GM12878 (cell line): ENCODE measurements at regions not wholly inside any gene's neighbourhood (a gene's known extent, or its start where the extent isn't known, plus 50 kb on each side); places are given as distances from the start of the nearest gene placed in this dataset.

Source experiments
- ATF7 ChIP-seq: fragments of 450-650 bp; IDR thresholded peaks from 2 replicates; pipeline ENCODE4 v1.6.1; 2016; ENCODE audit warnings: low read depth, mild to moderate bottlenecking
- CBX5 ChIP-seq: sonication (generic); IDR thresholded peaks from 2 replicates; pipeline ENCODE4 v1.6.1; 2016; ENCODE audit warnings: low read depth, moderate library complexity, mild to moderate bottlenecking, inconsistent platforms
- E4F1 ChIP-seq: fragments of 450-650 bp; IDR thresholded peaks from 2 replicates; pipeline ENCODE4 v1.6.1; 2018; ENCODE audit warnings: borderline replicate concordance, mild to moderate bottlenecking; ENCODE audit not compliant: partially characterized antibody
- ETV6 ChIP-seq, 2 experiments: fragments of 450-650 bp in 1 of 2; IDR thresholded peaks in 1 of 2; conservative IDR thresholded peaks in 1 of 2; 2 replicates each; pipeline ENCODE4 v1.6.1; 2014; ENCODE audit warnings: antibody characterized with exemption in 1 of 2, borderline replicate concordance in 1 of 2, low read depth in 1 of 2, mild to moderate bottlenecking in 1 of 2, moderate library complexity in 1 of 2
- IKZF1 ChIP-seq: fragments of 450-650 bp; conservative IDR thresholded peaks from 2 replicates; pipeline ENCODE4 v1.6.1; 2017; ENCODE audit warnings: antibody characterized with exemption, mild to moderate bottlenecking
- JUNB ChIP-seq: IDR thresholded peaks from 2 replicates; pipeline ENCODE4 v1.6.1; 2016; ENCODE audit warnings: antibody characterized with exemption, mild to moderate bottlenecking
- MEF2B ChIP-seq: fragments of 450-650 bp; IDR thresholded peaks from 2 replicates; pipeline ENCODE4 v1.6.1; 2018; ENCODE audit warnings: mild to moderate bottlenecking, moderate library complexity; ENCODE audit not compliant: partially characterized antibody, poor library complexity, severe bottlenecking
- MTA3 ChIP-seq: IDR thresholded peaks from 2 replicates; pipeline ENCODE4 v1.6.1; 2012; ENCODE audit warnings: low read length, inconsistent platforms, borderline replicate concordance
- NR2C2 ChIP-seq: IDR thresholded peaks from 2 replicates; pipeline ENCODE4 v1.6.1; 2011; ENCODE audit warnings: borderline replicate concordance, low read depth; ENCODE audit not compliant: control insufficient read depth, insufficient read length
- POU2F2 ChIP-seq: IDR thresholded peaks from 3 replicates; pipeline ENCODE4 v1.6.1; 2011; ENCODE audit warnings: low read depth, mild to moderate bottlenecking, low read length, borderline replicate concordance
- ZNF622 ChIP-seq: fragments of 450-650 bp; IDR thresholded peaks from 2 replicates; pipeline ENCODE4 v1.6.1; 2017; ENCODE audit warnings: mild to moderate bottlenecking, inconsistent platforms

GRCh38 chr7:25430200-25430931 is 202.1 kb upstream of the NPVF start (continued):
- TF ChIP-seq POU2F2 (no peak), E4F1 (no peak), ATF7 (no peak), CBX5 (no peak), JUNB (no peak), MEF2B (no peak), IKZF1 (no peak), ZNF622 (no peak), NR2C2 (no peak), ETV6 (conservative IDR thresholded peaks at IDR 0.05 in 1 of 2, IDR thresholded peaks at IDR 0.05 in 1 of 2; ENCODE audit: borderline replicate concordance in 1 of 2, low read depth in 1 of 2) (no peak), MTA3 (no peak)
